HepG2 (cell line): ENCODE measurements at regions not wholly inside any gene's neighbourhood (a gene's known extent, or its start where the extent isn't known, plus 50 kb on each side); places are given as distances from the start of the nearest gene placed in this dataset.
"Not testable (repeated sequence)": the region's sequence is repeated elsewhere in the genome, so short reads cannot be mapped to it uniquely, and the experiment has no call there.

ENCODE experiments used
- ATAC-seq: fragments of 200-7000 bp; cut with Tn5 transposase; 3 replicates; pipeline ENCODE4 v1.9.1; 2020; ENCODE audit warnings: mild to moderate bottlenecking, moderate library complexity
- BruUV-seq: library from RNA; stranded (reverse); fragments of 400-500 nt; replicated peaks from 2 replicates; lab custom pipeline; 2021; lab: Mats Ljungman, UMichigan
- CTCF ChIA-PET: fragments of 300-600 bp; formaldehyde crosslinking; extraction: SDS; loops from one replicate; lab custom pipeline; 2021; ENCODE audit warnings: low total read pairs, inconsistent platforms, low intra/inter-chr PET ratio; lab: Yijun Ruan, JAX
- POLR2A ChIA-PET: fragments of 350-600 bp; sonication (Branson Sonifier 250); formaldehyde crosslinking; loops from one replicate; lab custom pipeline; 2020; ENCODE audit warnings: antibody characterized with exemption, inconsistent platforms; lab: Yijun Ruan, JAX
- DNase-seq: peaks from one replicate; pipeline ENCODE4 v3.0.0-alpha.2; 2015; ENCODE audit warnings: low spot score
- FAIRE-seq: peaks from 3 replicates; lab custom pipeline; 2011; peaks lifted over from hg19 to GRCh38; lab: Jason Lieb, UNC
- H2AFZ ChIP-seq: one replicate; pipeline ENCODE4 v1.6.1; 2011; ENCODE audit warnings: low read length, inconsistent platforms
- H3K27ac ChIP-seq: fragments of 300-600 bp; 3 replicates; pipeline ENCODE4 v1.8.0; 2011; ENCODE audit warnings: mixed run types, mild to moderate bottlenecking, mixed read lengths, low read length, inconsistent platforms; ENCODE audit not compliant: insufficient read depth; ENCODE audit errors: extremely low read length
- H3K27me3 ChIP-seq, 2 experiments: fragments of 200-600 bp in 1 of 2; 2 replicates in 1 of 2; 3 replicates in 1 of 2; pipeline versions ENCODE4 v1.6.0 to v1.8.0; 2011; ENCODE audit warnings: low read length in 2 of 2, mild to moderate bottlenecking in 2 of 2, moderate library complexity in 2 of 2, inconsistent platforms in 1 of 2; ENCODE audit not compliant: insufficient read depth in 2 of 2, control insufficient read depth in 1 of 2
- H3K36me3 ChIP-seq, 2 experiments: fragments of 200-600 bp in 1 of 2; replicated peaks in 1 of 2; 2 replicates in 1 of 2; 3 replicates in 1 of 2; pipeline versions ENCODE4 v1.5.1 to v1.8.0; 2011; ENCODE audit warnings: low read length in 2 of 2, inconsistent platforms in 1 of 2; ENCODE audit not compliant: insufficient read depth in 2 of 2, control insufficient read depth in 1 of 2
- H3K4me1 ChIP-seq: 2 replicates; pipeline ENCODE4 v1.5.1; 2012; ENCODE audit warnings: low read length, inconsistent platforms; ENCODE audit not compliant: insufficient read depth
- H3K4me2 ChIP-seq: 2 replicates; pipeline ENCODE4 v1.6.0; 2011; ENCODE audit warnings: low read depth, low read length, inconsistent platforms
- H3K4me3 ChIP-seq, 3 experiments: fragments of 200-600 bp in 1 of 3; sonication (generic), shearing (Covaris generic) in 1 of 3; replicated peaks in 1 of 3; 2 replicates each; pipeline ENCODE4 v1.5.1; 2011 to 2016; ENCODE audit warnings: low read length in 3 of 3, inconsistent platforms in 2 of 3, low read depth in 2 of 3, mild to moderate bottlenecking in 2 of 3, control low read depth in 1 of 3, mixed read lengths in 1 of 3; ENCODE audit not compliant: insufficient read depth in 1 of 3
- H3K79me2 ChIP-seq: one replicate; pipeline ENCODE4 v1.6.1; 2011; ENCODE audit warnings: low read length, inconsistent platforms; ENCODE audit not compliant: insufficient read depth
- H3K9ac ChIP-seq: 2 replicates; pipeline ENCODE4 v1.6.0; 2011; ENCODE audit warnings: mild to moderate bottlenecking, low read depth, low read length, inconsistent platforms; ENCODE audit not compliant: insufficient read depth
- H3K9me3 ChIP-seq: 2 replicates; pipeline ENCODE4 v1.5.1; 2012; ENCODE audit warnings: mild to moderate bottlenecking, low read length
- H4K20me1 ChIP-seq: 2 replicates; pipeline ENCODE4 v1.6.0; 2011; ENCODE audit warnings: inconsistent platforms, mild to moderate bottlenecking, low read length, moderate library complexity; ENCODE audit not compliant: insufficient read depth
- IKZF4 ChIP-seq: sonication (generic); formaldehyde crosslinking; IDR thresholded peaks from 2 replicates; pipeline ENCODE4 v1.5.1; 2020; ENCODE audit warnings: borderline replicate concordance, mild to moderate bottlenecking, low read depth, missing genetic modification reagents; ENCODE audit errors: not compliant biosample characterization
- KDM4B ChIP-seq: sonication (generic); formaldehyde crosslinking; IDR thresholded peaks from 2 replicates; pipeline ENCODE4 v1.4.0; 2020; ENCODE audit warnings: missing genetic modification reagents
- MAFF ChIP-seq: IDR thresholded peaks from 2 replicates; pipeline ENCODE4 v1.6.1; 2011; ENCODE audit warnings: low read depth, low read length, improper control_type of control experiment
- NFYB ChIP-seq: sonication (generic); formaldehyde crosslinking; IDR thresholded peaks from 2 replicates; pipeline ENCODE4 v1.4.0; 2020; ENCODE audit warnings: missing genetic modification reagents
- SIX1 ChIP-seq: sonication (generic); formaldehyde crosslinking; IDR thresholded peaks from 2 replicates; pipeline ENCODE4 v1.4.0; 2020; ENCODE audit warnings: missing genetic modification reagents, borderline replicate concordance
- ZNF343 ChIP-seq: sonication (generic); formaldehyde crosslinking; IDR thresholded peaks from 2 replicates; pipeline ENCODE4 v1.4.0; 2020; ENCODE audit warnings: mild to moderate bottlenecking, missing genetic modification reagents
- ZNF557 ChIP-seq: sonication (generic); formaldehyde crosslinking; IDR thresholded peaks from 2 replicates; pipeline ENCODE4 v1.4.0; 2020; ENCODE audit warnings: missing genetic modification reagents
- ZNF704 ChIP-seq: sonication (generic); formaldehyde crosslinking; IDR thresholded peaks from 2 replicates; pipeline ENCODE4 v1.8.1; 2023; ENCODE audit warnings: mild to moderate bottlenecking, inconsistent platforms, moderate library complexity, missing genetic modification reagents, borderline replicate concordance
- ZNF841 ChIP-seq: sonication (generic); formaldehyde crosslinking; IDR thresholded peaks from 2 replicates; pipeline ENCODE4 v1.8.1; 2023; ENCODE audit warnings: missing genetic modification reagents, borderline replicate concordance
- WGBS: methylation state at CpG from one replicate; pipeline ENCODE4 v1.1.6; 2017; ENCODE audit warnings: low lambda C conversion rate; 5-methylcytosine and 5-hydroxymethylcytosine counted together
- in situ Hi-C: cut with HindIII; loops from 2 replicates; pipeline ENCODE4 v1.10.0; 2017; ENCODE audit warnings: low pct_unique_long_range_greater_than_20kb; ENCODE audit not compliant: extremely low pct_ligation_motif_present
- intact Hi-C: fragments of 100-400 bp; cut with micrococcal nuclease; formaldehyde crosslinking; loops from one replicate; pipeline ENCODE4 v1.10.0; 2022; ENCODE audit not compliant: unreplicated experiment

GRCh38 chr4:54837576-54838140 is 179.9 kb downstream of the KIT start:
- no peak for DNase-seq
- H3K27me3 ChIP-seq = no peaks in the 10 kb centered on the region
- no peaks in the 10 kb centered on the region for H3K79me2 ChIP-seq
- no peak overlapping the region for H3K4me3 ChIP-seq
- H3K4me1 ChIP-seq = no peaks in the 10 kb centered on the region
- H3K36me3 ChIP-seq = no peaks in the 10 kb centered on the region
- no peak overlapping the region for H3K9ac ChIP-seq
- no peak overlapping the region for H3K27ac ChIP-seq
- in situ Hi-C loops (no loop called here), intact Hi-C loops (no loop called here)
- WGBS = 2% methylated on average over 2 of the region's 2 CpGs
- H3K4me2 ChIP-seq = no peak overlapping the region
- no peaks in the 10 kb centered on the region for H4K20me1 ChIP-seq
- ChIA-PET POLR2A (no interaction called here), CTCF (no interaction called here)
- no TSS peak for BruUV-seq
- no peak for FAIRE-seq
- H2AFZ ChIP-seq = no peak overlapping the region
- TF ChIP-seq MAFF (no peak), ZNF841 (CRISPR knock-in tag) (no peak), SIX1 (no peak), IKZF4 (CRISPR knock-in tag) (no peak), KDM4B (CRISPR knock-in tag) (no peak), ZNF557 (CRISPR knock-in tag) (no peak), NFYB (CRISPR knock-in tag) (no peak), ZNF343 (CRISPR knock-in tag) (no peak), ZNF704 (CRISPR knock-in tag) (no peak)
- H3K9me3 ChIP-seq = no peaks in the 10 kb centered on the region
- ATAC-seq = no peak

- CTCF ChIA-PET, H3K36me3 ChIP-seq, FAIRE-seq, H3K4me3 ChIP-seq, H2AFZ ChIP-seq, intact Hi-C loops, H3K9me3 ChIP-seq, H3K9ac ChIP-seq, H3K4me1 ChIP-seq, H3K27ac ChIP-seq, in situ Hi-C loops, H3K4me2 ChIP-seq, POLR2A ChIA-PET, H3K27me3 ChIP-seq, H3K79me2 ChIP-seq, H4K20me1 ChIP-seq, DNase-seq, BruUV-seq, ATAC-seq: not testable (repeated sequence)
- WGBS = 22% methylated on average over 4 of the region's 4 CpGs
Measured at GRCh38 chr4:54828361-54828760, 170.6 kb downstream of the KIT start.
